ENCODE measurements at regions not wholly inside any gene's neighbourhood (a gene's known extent, or its start where the extent isn't known, plus 50 kb on each side); places are given as distances from the start of the nearest gene placed in this dataset.

- H3K27ac ChIP-seq: no peak overlapping the region
- H2AFZ ChIP-seq (replicated peaks): peak overlapping the region; percentile 84
- H3K36me3 ChIP-seq: no peaks in the 10 kb centered on the region
- H3K4me1 ChIP-seq: no peaks in the 10 kb centered on the region
- no peaks in the 10 kb centered on the region for H3K27me3 ChIP-seq
- no peaks in the 10 kb centered on the region for H3K4me1 Mint-ChIP-seq
- H3F3A ChIP-seq (ENCODE audit: low read depth): no peaks in the 10 kb centered on the region
- TF ChIP-seq CTCF (IDR thresholded peaks at IDR 0.05) (no peak), EZH2phosphoT487 (IDR thresholded peaks at IDR 0.05) (no peak), EZH2 (IDR thresholded peaks at IDR 0.05) (no peak)
- H3K4me2 ChIP-seq: no peak overlapping the region
- no peak overlapping the region for H3K27ac Mint-ChIP-seq
- H3K9me3 ChIP-seq (ENCODE audit: low read depth): no peaks in the 10 kb centered on the region
- H4K20me1 ChIP-seq (ENCODE audit: low read depth): no peaks in the 10 kb centered on the region
- H3K79me2 ChIP-seq (ENCODE audit: low read depth): no peaks in the 10 kb centered on the region
- no peak for DNase-seq (ENCODE audit: low spot score)
- no peaks in the 10 kb centered on the region for H3K27me3 Mint-ChIP-seq (ENCODE audit: insufficient read depth, low read depth)
- no peaks in the 10 kb centered on the region for H3K36me3 Mint-ChIP-seq
- no peak overlapping the region for H3K4me3 ChIP-seq
- no peak overlapping the region for H3K9ac ChIP-seq
- H3K4me3 Mint-ChIP-seq: no peak overlapping the region
- no peaks in the 10 kb centered on the region for H3K9me3 Mint-ChIP-seq
Observed at GRCh38 chr1:194084755-194085154, 898.3 kb upstream of the B3GALT2 start.

DNA sequence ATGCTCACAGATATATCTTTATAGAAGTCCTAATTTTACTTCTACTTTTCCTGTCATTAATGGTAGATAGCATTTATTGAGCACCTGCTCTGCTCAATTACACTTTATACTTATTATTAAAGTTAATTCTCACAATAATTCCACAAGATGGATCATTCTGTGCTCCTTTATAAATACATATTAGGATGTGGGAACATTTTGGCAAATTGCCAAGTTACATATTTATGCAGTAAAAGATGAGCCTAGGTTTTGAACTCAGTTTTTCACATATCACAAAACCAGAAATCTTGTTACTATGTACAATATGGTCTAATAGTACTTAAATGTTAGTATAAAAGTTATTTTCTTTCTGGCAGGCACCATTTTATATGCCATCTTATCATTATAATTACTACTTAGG lies 895.0 kb upstream of the B3GALT2 start:
- no peaks in the 10 kb centered on the region for H3K4me1 ChIP-seq
- no peak overlapping the region for H3K27ac ChIP-seq
- TF ChIP-seq CTCF (IDR thresholded peaks at IDR 0.05) (no peak), EZH2phosphoT487 (IDR thresholded peaks at IDR 0.05) (no peak), EZH2 (IDR thresholded peaks at IDR 0.05) (no peak)
- no peak for DNase-seq (ENCODE audit: low spot score)
- H3K36me3 ChIP-seq: no peaks in the 10 kb centered on the region
- Mint-ChIP-seq H3K27ac (no peak overlapping the region), H3K36me3 (no peaks in the 10 kb centered on the region), H3K4me1 (no peaks in the 10 kb centered on the region), H3K9me3 (peaks cover 5% of the 10 kb centered on the region), H3K4me3 (no peak overlapping the region), H3K27me3 (ENCODE audit: insufficient read depth, low read depth) (peaks cover 2% of the 10 kb centered on the region)
- no peaks in the 10 kb centered on the region for H3K27me3 ChIP-seq
- H4K20me1 ChIP-seq (ENCODE audit: low read depth): no peaks in the 10 kb centered on the region
- H3K9ac ChIP-seq: no peak overlapping the region
- no peak overlapping the region for H3K4me3 ChIP-seq
- no peak overlapping the region for H3K4me2 ChIP-seq
- H3F3A ChIP-seq (ENCODE audit: low read depth): no peaks in the 10 kb centered on the region
- no peak overlapping the region for H2AFZ ChIP-seq (replicated peaks)
- no peaks in the 10 kb centered on the region for H3K79me2 ChIP-seq (ENCODE audit: low read depth)
- no peaks in the 10 kb centered on the region for H3K9me3 ChIP-seq (ENCODE audit: low read depth)

DNA sequence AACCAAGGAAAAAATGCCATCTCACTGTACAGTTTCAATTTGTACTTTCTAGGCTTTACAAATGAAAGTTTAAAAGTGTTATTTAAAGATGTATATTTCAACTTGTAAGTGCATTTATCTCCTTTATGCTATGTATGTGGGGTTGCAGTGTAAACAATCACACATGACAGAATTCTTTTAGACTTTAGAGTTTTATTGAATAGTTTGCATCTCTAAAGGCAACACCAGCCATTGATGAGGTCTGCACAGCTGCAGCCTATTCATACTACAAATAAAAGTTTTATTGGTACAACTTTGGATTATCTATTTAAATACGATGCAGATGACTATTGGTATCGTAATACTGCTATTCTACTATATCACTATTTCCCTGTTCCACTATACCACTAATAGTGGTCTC lies 894.4 kb upstream of the B3GALT2 start:
- Histone ChIP-seq H3K4me1 (no peaks in the 10 kb centered on the region), H3F3A (ENCODE audit: low read depth) (no peaks in the 10 kb centered on the region), H3K4me2 (no peak overlapping the region), H4K20me1 (ENCODE audit: low read depth) (no peaks in the 10 kb centered on the region), H3K27ac (no peak overlapping the region), H3K27me3 (no peaks in the 10 kb centered on the region), H3K36me3 (no peaks in the 10 kb centered on the region), H3K9ac (no peak overlapping the region), H3K9me3 (ENCODE audit: low read depth) (no peaks in the 10 kb centered on the region), H3K4me3 (no peak overlapping the region), H3K79me2 (ENCODE audit: low read depth) (no peaks in the 10 kb centered on the region), H2AFZ (replicated peaks) (no peak overlapping the region)
- H3K4me3 Mint-ChIP-seq: no peak overlapping the region
- no peak for DNase-seq (ENCODE audit: low spot score)
- H3K27ac Mint-ChIP-seq: no peak overlapping the region
- no peaks in the 10 kb centered on the region for H3K4me1 Mint-ChIP-seq
- no peak for TF ChIP-seq EZH2phosphoT487 (IDR thresholded peaks at IDR 0.05)
- TF ChIP-seq CTCF (IDR thresholded peaks at IDR 0.05): no peak
- no peak for TF ChIP-seq EZH2 (IDR thresholded peaks at IDR 0.05)
- H3K27me3 Mint-ChIP-seq (ENCODE audit: insufficient read depth, low read depth): peaks cover 2% of the 10 kb centered on the region
- H3K36me3 Mint-ChIP-seq: no peaks in the 10 kb centered on the region
- H3K9me3 Mint-ChIP-seq: peaks cover 8% of the 10 kb centered on the region

- Mint-ChIP-seq H3K27ac (no peak overlapping the region), H3K9me3 (peaks cover 8% of the 10 kb centered on the region), H3K4me3 (no peak overlapping the region), H3K27me3 (ENCODE audit: insufficient read depth, low read depth) (peaks cover 2% of the 10 kb centered on the region), H3K36me3 (no peaks in the 10 kb centered on the region), H3K4me1 (no peaks in the 10 kb centered on the region)
- Histone ChIP-seq H3K27me3 (no peaks in the 10 kb centered on the region), H2AFZ (replicated peaks) (no peak overlapping the region), H3K9me3 (ENCODE audit: low read depth) (no peaks in the 10 kb centered on the region), H3K4me1 (no peaks in the 10 kb centered on the region), H4K20me1 (ENCODE audit: low read depth) (no peaks in the 10 kb centered on the region), H3K36me3 (no peaks in the 10 kb centered on the region), H3K9ac (no peak overlapping the region), H3F3A (ENCODE audit: low read depth) (no peaks in the 10 kb centered on the region), H3K27ac (no peak overlapping the region), H3K4me2 (no peak overlapping the region), H3K4me3 (no peak overlapping the region), H3K79me2 (ENCODE audit: low read depth) (no peaks in the 10 kb centered on the region)
- TF ChIP-seq EZH2phosphoT487 (IDR thresholded peaks at IDR 0.05) (no peak), EZH2 (IDR thresholded peaks at IDR 0.05) (no peak), CTCF (IDR thresholded peaks at IDR 0.05) (no peak)
- DNase-seq (ENCODE audit: low spot score): no peak
Observed at GRCh38 chr1:194078765-194079164, 892.4 kb upstream of the B3GALT2 start.

All from neural progenitor cell (in vitro differentiated cells).